Peyer's patch (tissue), 4 donors: ENCODE measurements at regions not wholly inside any gene's neighbourhood (a gene's known extent, or its start where the extent isn't known, plus 50 kb on each side); places are given as distances from the start of the nearest gene placed in this dataset.

Source experiments
- DNase-seq, 3 donors: peaks; one replicate each; pipeline ENCODE4 v3.0.0-alpha.2; 2017 to 2019
- H3K27ac ChIP-seq, 4 donors: fragments of 200-600 bp; sonication (generic); one replicate each; pipeline ENCODE4 v1.5.1; 2016 to 2019
- H3K27me3 ChIP-seq, 2 donors: fragments of 200-600 bp; sonication (generic); one replicate each; pipeline ENCODE4 v1.5.1; 2019
- H3K36me3 ChIP-seq, 3 donors: fragments of 200-600 bp; sonication (generic); one replicate each; pipeline ENCODE4 v1.5.1; 2016 to 2019
- H3K4me1 ChIP-seq, 4 donors: fragments of 200-600 bp; sonication (generic); one replicate each; pipeline ENCODE4 v1.5.1; 2016 to 2019
- H3K4me3 ChIP-seq, 4 donors: fragments of 200-600 bp; sonication (generic); 1 replicate in 3 of 4; 2 replicates in 1 of 4; pipeline ENCODE4 v1.5.1; 2016 to 2019; ENCODE audit warnings: mild to moderate bottlenecking in 1 of 4
- H3K9me3 ChIP-seq, 4 donors: fragments of 200-600 bp; sonication (generic); one replicate each; pipeline ENCODE4 v1.5.1; 2016 to 2019; ENCODE audit warnings: mild to moderate bottlenecking in 1 of 4
- CTCF ChIP-seq, 6 experiments: fragments of 450-650 bp in 4 of 6; fragments of 200-600 bp in 2 of 6; sonication (generic) in 1 of 6; IDR thresholded peaks; one replicate each; pipeline ENCODE4 v1.5.1; 2017 to 2019; ENCODE audit warnings: antibody characterized with exemption in 6 of 6, mild to moderate bottlenecking in 3 of 6, moderate library complexity in 1 of 6
- POLR2A ChIP-seq, 2 donors: fragments of 450-650 bp; IDR thresholded peaks; one replicate each; pipeline ENCODE4 v1.5.1; 2017; ENCODE audit warnings: antibody characterized with exemption in 2 of 2, mild to moderate bottlenecking in 2 of 2, moderate library complexity in 2 of 2

GRCh38 chr7:21107101-21107500, 320.4 kb upstream of the SP8 start:
- no peaks in the 10 kb centered on the region for H3K36me3 ChIP-seq
- no peak overlapping the region for H3K27ac ChIP-seq
- TF ChIP-seq CTCF (IDR thresholded peaks at IDR 0.05) (no peak), POLR2A (IDR thresholded peaks at IDR 0.05) (no peak)

GRCh38 chr7:21108182-21108581, 319.7 kb upstream of the SP4 start:
- Histone ChIP-seq H3K27me3 (no peaks in the 10 kb centered on the region), H3K4me3 (no peak overlapping the region), H3K27ac (no peak overlapping the region), H3K4me1 (no peaks in the 10 kb centered on the region), H3K36me3 (no peaks in the 10 kb centered on the region), H3K9me3 (no peaks in the 10 kb centered on the region)
- DNase-seq = peak in 2 of 3 donors; percentile 48 to 51
- TF ChIP-seq CTCF (IDR thresholded peaks at IDR 0.05) (no peak), POLR2A (IDR thresholded peaks at IDR 0.05) (no peak)

More at GRCh38 chr7:21107101-21107500, 320.4 kb upstream of the SP8 start:
- Histone ChIP-seq H3K27me3 (no peaks in the 10 kb centered on the region), H3K9me3 (no peaks in the 10 kb centered on the region), H3K4me3 (no peak overlapping the region), H3K4me1 (peaks cover 0 to under 1% (median 0%) of the 10 kb centered on the region in 4 donors)
- no peak for DNase-seq

GRCh38 chr7:21113609-21114415, 314.1 kb upstream of the SP4 start:
- Histone ChIP-seq H3K27me3 (no peaks in the 10 kb centered on the region), H3K27ac (no peak overlapping the region), H3K4me3 (no peak overlapping the region), H3K9me3 (no peaks in the 10 kb centered on the region), H3K4me1 (no peaks in the 10 kb centered on the region), H3K36me3 (no peaks in the 10 kb centered on the region)
- TF ChIP-seq POLR2A (IDR thresholded peaks at IDR 0.05) (no peak), CTCF (IDR thresholded peaks at IDR 0.05) (no peak)
- no peak for DNase-seq

GRCh38 chr7:21123586-21123985, 304.3 kb upstream of the SP4 start:
- Histone ChIP-seq H3K27me3 (no peaks in the 10 kb centered on the region), H3K27ac (no peak overlapping the region), H3K9me3 (no peaks in the 10 kb centered on the region), H3K4me1 (no peaks in the 10 kb centered on the region), H3K4me3 (no peak overlapping the region), H3K36me3 (no peaks in the 10 kb centered on the region)
- TF ChIP-seq CTCF (IDR thresholded peaks at IDR 0.05) (no peak), POLR2A (IDR thresholded peaks at IDR 0.05) (no peak)
- DNase-seq = no peak

- Histone ChIP-seq H3K27ac (no peak overlapping the region), H3K36me3 (no peaks in the 10 kb centered on the region), H3K27me3 (no peaks in the 10 kb centered on the region), H3K9me3 (no peaks in the 10 kb centered on the region), H3K4me3 (no peak overlapping the region), H3K4me1 (no peaks in the 10 kb centered on the region)
- TF ChIP-seq POLR2A (IDR thresholded peaks at IDR 0.05) = no peak
- no peak for TF ChIP-seq CTCF (IDR thresholded peaks at IDR 0.05)
- no peak for DNase-seq
Measured at GRCh38 chr7:21125297-21125696, 302.6 kb upstream of the SP4 start.
